ENCODE measurements at regions not wholly inside any gene's neighbourhood (a gene's known extent, or its start where the extent isn't known, plus 50 kb on each side); places are given as distances from the start of the nearest gene placed in this dataset.
"Not testable (repeated sequence)": the region's sequence is repeated elsewhere in the genome, so short reads cannot be mapped to it uniquely, and the experiment has no call there.

DNA sequence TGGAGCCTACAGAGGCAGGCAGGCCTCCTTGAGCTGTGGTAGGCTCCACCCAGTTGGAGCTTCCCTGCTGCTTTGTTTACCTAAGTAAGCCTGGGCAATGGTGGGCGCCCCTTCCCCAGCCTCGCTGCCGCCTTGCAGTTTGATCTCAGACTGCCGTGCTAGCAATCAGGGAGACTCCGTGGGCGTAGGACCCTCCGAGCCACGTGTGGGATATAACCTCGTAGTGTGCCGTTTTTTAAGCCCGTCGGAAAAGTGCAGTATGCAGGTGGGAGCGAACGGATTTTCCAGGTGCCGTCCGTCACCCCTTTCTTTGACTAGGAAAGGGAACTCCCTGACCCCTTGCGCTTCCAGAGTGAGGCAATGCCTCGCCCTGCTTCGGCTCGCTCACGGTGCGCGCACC, 176.9 kb downstream of the TTC6 start:
- TF ChIP-seq, protein P1, sequence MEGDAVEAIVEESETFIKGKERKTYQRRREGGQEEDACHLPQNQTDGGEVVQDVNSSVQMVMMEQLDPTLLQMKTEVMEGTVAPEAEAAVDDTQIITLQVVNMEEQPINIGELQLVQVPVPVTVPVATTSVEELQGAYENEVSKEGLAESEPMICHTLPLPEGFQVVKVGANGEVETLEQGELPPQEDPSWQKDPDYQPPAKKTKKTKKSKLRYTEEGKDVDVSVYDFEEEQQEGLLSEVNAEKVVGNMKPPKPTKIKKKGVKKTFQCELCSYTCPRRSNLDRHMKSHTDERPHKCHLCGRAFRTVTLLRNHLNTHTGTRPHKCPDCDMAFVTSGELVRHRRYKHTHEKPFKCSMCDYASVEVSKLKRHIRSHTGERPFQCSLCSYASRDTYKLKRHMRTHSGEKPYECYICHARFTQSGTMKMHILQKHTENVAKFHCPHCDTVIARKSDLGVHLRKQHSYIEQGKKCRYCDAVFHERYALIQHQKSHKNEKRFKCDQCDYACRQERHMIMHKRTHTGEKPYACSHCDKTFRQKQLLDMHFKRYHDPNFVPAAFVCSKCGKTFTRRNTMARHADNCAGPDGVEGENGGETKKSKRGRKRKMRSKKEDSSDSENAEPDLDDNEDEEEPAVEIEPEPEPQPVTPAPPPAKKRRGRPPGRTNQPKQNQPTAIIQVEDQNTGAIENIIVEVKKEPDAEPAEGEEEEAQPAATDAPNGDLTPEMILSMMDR (conservative IDR thresholded peaks at IDR 0.05; ENCODE audit: low read length): not testable (repeated sequence)
- not testable (repeated sequence) for TF ChIP-seq EZH2phosphoT487 (IDR thresholded peaks at IDR 0.05; ENCODE audit: borderline replicate concordance)

All from Loucy (cell line).